ENCODE measurements at regions not wholly inside any gene's neighbourhood (a gene's known extent, or its start where the extent isn't known, plus 50 kb on each side); places are given as distances from the start of the nearest gene placed in this dataset.

GRCh38 chr16:79980650-79981521 is 380.3 kb upstream of the MAF start:
- DNase-seq (ENCODE audit: low spot score), result no peak
- H3K27me3 Mint-ChIP-seq (ENCODE audit: unreplicated experiment), result peaks cover 1% of the 10 kb centered on the region
- no peak overlapping the region for H3K4me3 Mint-ChIP-seq (ENCODE audit: unreplicated experiment)
- no peak for TF ChIP-seq CTCF (IDR thresholded peaks at IDR 0.05; ENCODE audit: unreplicated experiment)
- H3K27ac Mint-ChIP-seq (ENCODE audit: unreplicated experiment), result no peak overlapping the region
- no peaks in the 10 kb centered on the region for H3K36me3 Mint-ChIP-seq (ENCODE audit: low read depth, unreplicated experiment)
- H3K9me3 Mint-ChIP-seq (ENCODE audit: unreplicated experiment), result no peaks in the 10 kb centered on the region
- no peaks in the 10 kb centered on the region for H3K4me1 Mint-ChIP-seq (ENCODE audit: unreplicated experiment)

- no peak for DNase-seq (ENCODE audit: low spot score)
- peaks cover 1% of the 10 kb centered on the region for H3K27me3 Mint-ChIP-seq (ENCODE audit: unreplicated experiment)
- H3K9me3 Mint-ChIP-seq (ENCODE audit: unreplicated experiment), result no peaks in the 10 kb centered on the region
- H3K27ac Mint-ChIP-seq (ENCODE audit: unreplicated experiment), result no peak overlapping the region
- H3K4me3 Mint-ChIP-seq (ENCODE audit: unreplicated experiment), result no peak overlapping the region
- no peaks in the 10 kb centered on the region for H3K4me1 Mint-ChIP-seq (ENCODE audit: unreplicated experiment)
- no peaks in the 10 kb centered on the region for H3K36me3 Mint-ChIP-seq (ENCODE audit: low read depth, unreplicated experiment)
- TF ChIP-seq CTCF (IDR thresholded peaks at IDR 0.05; ENCODE audit: unreplicated experiment), result no peak
These were observed 377.7 kb upstream of the MAF start for GRCh38 chr16:79977940-79978836.

GRCh38 chr16:79973320-79973719 is 372.8 kb upstream of the MAF start:
- H3K4me3 Mint-ChIP-seq (ENCODE audit: unreplicated experiment), result no peak overlapping the region
- no peak for TF ChIP-seq CTCF (IDR thresholded peaks at IDR 0.05; ENCODE audit: unreplicated experiment)
- no peaks in the 10 kb centered on the region for H3K4me1 Mint-ChIP-seq (ENCODE audit: unreplicated experiment)
- no peak overlapping the region for H3K27ac Mint-ChIP-seq (ENCODE audit: unreplicated experiment)
- no peaks in the 10 kb centered on the region for H3K36me3 Mint-ChIP-seq (ENCODE audit: low read depth, unreplicated experiment)
- DNase-seq (ENCODE audit: low spot score), result no peak
- H3K27me3 Mint-ChIP-seq (ENCODE audit: unreplicated experiment), result no peaks in the 10 kb centered on the region
- no peaks in the 10 kb centered on the region for H3K9me3 Mint-ChIP-seq (ENCODE audit: unreplicated experiment)

- no peaks in the 10 kb centered on the region for H3K4me1 Mint-ChIP-seq (ENCODE audit: unreplicated experiment)
- no peak overlapping the region for H3K4me3 Mint-ChIP-seq (ENCODE audit: unreplicated experiment)
- H3K9me3 Mint-ChIP-seq (ENCODE audit: unreplicated experiment), result no peaks in the 10 kb centered on the region
- DNase-seq (ENCODE audit: low spot score), result no peak
- no peak overlapping the region for H3K27ac Mint-ChIP-seq (ENCODE audit: unreplicated experiment)
- TF ChIP-seq CTCF (IDR thresholded peaks at IDR 0.05; ENCODE audit: unreplicated experiment), result no peak
- no peaks in the 10 kb centered on the region for H3K36me3 Mint-ChIP-seq (ENCODE audit: low read depth, unreplicated experiment)
- H3K27me3 Mint-ChIP-seq (ENCODE audit: unreplicated experiment), result no peaks in the 10 kb centered on the region
These were observed 371.6 kb upstream of the MAF start for GRCh38 chr16:79972053-79972704.

All from endothelial cell (in vitro differentiated cells).